ENCODE measurements at regions not wholly inside any gene's neighbourhood (a gene's known extent, or its start where the extent isn't known, plus 50 kb on each side); places are given as distances from the start of the nearest gene placed in this dataset.

DNA sequence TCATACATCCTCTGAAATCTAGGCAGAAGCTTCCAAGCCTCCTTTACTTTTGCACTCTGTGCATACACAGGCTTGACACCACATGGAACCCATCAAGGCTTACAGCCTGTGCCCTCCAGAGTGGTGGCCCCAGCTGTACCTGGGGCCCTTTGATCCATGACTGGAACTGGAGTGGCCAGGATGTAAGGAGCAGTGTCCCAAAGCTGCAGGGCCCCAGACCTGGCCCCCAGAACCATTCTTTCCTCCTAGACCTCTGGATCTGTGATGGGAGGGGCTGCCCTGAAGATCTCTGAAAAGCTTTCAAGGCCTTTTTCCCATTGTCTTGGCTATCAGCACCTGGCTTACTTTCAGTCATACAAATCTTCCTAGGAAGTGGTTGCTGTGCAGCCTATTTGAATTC is 63.1 kb upstream of the NOL4 start:
- no peaks in the 10 kb centered on the region for H3K36me3 ChIP-seq
- H3K4me3 ChIP-seq, result no peak overlapping the region
- no peaks in the 10 kb centered on the region for H3K4me1 ChIP-seq
- no peak for DNase-seq (ENCODE audit: low spot score in 2 of 2)
- TF ChIP-seq, protein P1, sequence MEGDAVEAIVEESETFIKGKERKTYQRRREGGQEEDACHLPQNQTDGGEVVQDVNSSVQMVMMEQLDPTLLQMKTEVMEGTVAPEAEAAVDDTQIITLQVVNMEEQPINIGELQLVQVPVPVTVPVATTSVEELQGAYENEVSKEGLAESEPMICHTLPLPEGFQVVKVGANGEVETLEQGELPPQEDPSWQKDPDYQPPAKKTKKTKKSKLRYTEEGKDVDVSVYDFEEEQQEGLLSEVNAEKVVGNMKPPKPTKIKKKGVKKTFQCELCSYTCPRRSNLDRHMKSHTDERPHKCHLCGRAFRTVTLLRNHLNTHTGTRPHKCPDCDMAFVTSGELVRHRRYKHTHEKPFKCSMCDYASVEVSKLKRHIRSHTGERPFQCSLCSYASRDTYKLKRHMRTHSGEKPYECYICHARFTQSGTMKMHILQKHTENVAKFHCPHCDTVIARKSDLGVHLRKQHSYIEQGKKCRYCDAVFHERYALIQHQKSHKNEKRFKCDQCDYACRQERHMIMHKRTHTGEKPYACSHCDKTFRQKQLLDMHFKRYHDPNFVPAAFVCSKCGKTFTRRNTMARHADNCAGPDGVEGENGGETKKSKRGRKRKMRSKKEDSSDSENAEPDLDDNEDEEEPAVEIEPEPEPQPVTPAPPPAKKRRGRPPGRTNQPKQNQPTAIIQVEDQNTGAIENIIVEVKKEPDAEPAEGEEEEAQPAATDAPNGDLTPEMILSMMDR (IDR thresholded peaks at IDR 0.05), result no peak
- TF ChIP-seq POLR2AphosphoS5 (IDR thresholded peaks at IDR 0.05) (no peak), POLR2A (IDR thresholded peaks at IDR 0.05) (no peak)
- intact Hi-C loops (cut with DNase I; ENCODE audit: low total_unique reads), result no loop called here
- H3K9me3 ChIP-seq, result peaks cover 4 to 11% of the 10 kb centered on the region in 2 donors
- no peak overlapping the region for H3K27ac ChIP-seq
- H3K27me3 ChIP-seq, result no peaks in the 10 kb centered on the region

DNA sequence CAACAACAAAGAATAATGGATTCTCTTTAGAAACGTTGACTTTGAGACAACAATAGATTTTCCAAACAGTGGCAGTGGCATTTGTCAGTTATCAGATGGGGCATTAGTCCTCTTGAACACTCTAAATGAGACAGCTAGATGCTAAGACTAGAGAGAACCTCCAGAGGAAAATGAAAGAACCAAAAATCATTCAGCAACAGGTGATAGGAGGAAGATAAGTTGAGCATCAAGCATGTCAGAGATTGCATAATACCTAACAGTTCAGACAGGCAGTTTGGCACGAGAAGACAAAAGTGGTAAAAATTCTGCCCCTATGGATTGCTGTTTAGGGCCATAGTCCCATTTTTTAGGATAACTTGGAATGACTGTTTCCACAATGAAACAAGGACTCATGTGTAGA is 67.9 kb upstream of the NOL4 start:
- intact Hi-C loops (cut with DNase I; ENCODE audit: low total_unique reads), result no loop called here
- TF ChIP-seq, protein P1 (IDR thresholded peaks at IDR 0.05), result no peak
- TF ChIP-seq POLR2AphosphoS5 (IDR thresholded peaks at IDR 0.05), result no peak
- TF ChIP-seq POLR2A (IDR thresholded peaks at IDR 0.05), result no peak
- peaks cover 0 to 7% of the 10 kb centered on the region in 2 donors for H3K9me3 ChIP-seq

DNA sequence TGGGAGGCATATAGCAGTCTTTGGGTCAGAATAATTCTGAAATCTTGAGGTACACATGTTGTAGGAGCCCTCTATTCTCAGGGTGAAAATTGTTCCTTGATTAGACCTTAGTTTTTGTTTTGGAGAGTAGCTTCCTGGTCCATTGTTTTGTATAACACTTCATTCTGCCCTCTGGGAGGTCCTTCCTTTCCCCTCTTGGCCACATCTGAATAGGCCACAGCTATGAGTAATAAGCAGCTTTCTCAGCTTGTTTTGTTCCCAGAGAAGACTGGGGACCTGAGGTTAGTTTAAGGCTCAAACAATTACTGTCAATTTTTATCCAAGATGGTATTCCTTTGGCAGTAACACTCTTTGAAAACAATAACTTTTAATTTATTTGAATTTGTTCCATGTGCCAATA is 72.6 kb upstream of the NOL4 start:
- no peak for DNase-seq (ENCODE audit: low spot score in 2 of 2)
- Histone ChIP-seq H3K9me3 (no peaks in the 10 kb centered on the region), H3K27ac (no peak overlapping the region), H3K36me3 (no peaks in the 10 kb centered on the region), H3K27me3 (no peaks in the 10 kb centered on the region), H3K4me3 (no peak overlapping the region), H3K4me1 (no peaks in the 10 kb centered on the region)
- intact Hi-C loops (cut with DNase I; ENCODE audit: low total_unique reads), result no loop called here
- TF ChIP-seq POLR2AphosphoS5 (IDR thresholded peaks at IDR 0.05) (no peak), POLR2A (IDR thresholded peaks at IDR 0.05) (no peak)
- TF ChIP-seq, protein P1 (IDR thresholded peaks at IDR 0.05), result no peak

More for the DNA sequence above, 67.9 kb upstream of the NOL4 start:
- H3K36me3 ChIP-seq, result no peaks in the 10 kb centered on the region
- H3K27ac ChIP-seq, result no peak overlapping the region
- DNase-seq (ENCODE audit: low spot score in 2 of 2), result no peak
- H3K4me3 ChIP-seq, result no peak overlapping the region
- H3K4me1 ChIP-seq, result no peaks in the 10 kb centered on the region
- H3K27me3 ChIP-seq, result no peaks in the 10 kb centered on the region

DNA sequence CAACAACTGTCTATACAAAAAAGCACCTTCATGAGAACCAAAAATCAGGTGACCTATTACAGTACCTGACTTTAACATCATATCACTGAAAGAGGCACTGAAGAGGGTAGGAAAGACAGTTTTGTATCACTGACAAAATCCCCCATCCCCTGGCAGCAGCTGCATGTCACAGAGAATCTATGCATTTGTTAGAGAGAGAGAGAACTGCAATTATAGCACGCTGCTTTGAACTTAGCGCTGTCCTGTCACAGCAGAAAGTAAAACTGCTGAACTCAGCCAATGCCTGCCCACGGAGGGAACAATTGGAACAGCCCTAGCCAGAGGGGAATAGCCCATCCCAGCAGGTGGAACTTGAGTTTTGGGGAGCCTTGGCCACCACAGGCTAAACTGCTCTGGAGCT is 75.1 kb upstream of the NOL4 start:
- Histone ChIP-seq H3K27ac (no peak overlapping the region), H3K9me3 (no peaks in the 10 kb centered on the region), H3K36me3 (no peaks in the 10 kb centered on the region), H3K4me1 (no peaks in the 10 kb centered on the region), H3K4me3 (no peak overlapping the region), H3K27me3 (no peaks in the 10 kb centered on the region)
- intact Hi-C loops (cut with DNase I; ENCODE audit: low total_unique reads), result no loop called here
- TF ChIP-seq POLR2AphosphoS5 (IDR thresholded peaks at IDR 0.05) (no peak), POLR2A (IDR thresholded peaks at IDR 0.05) (no peak)
- TF ChIP-seq, protein P1 (IDR thresholded peaks at IDR 0.05), result no peak
- no peak for DNase-seq (ENCODE audit: low spot score in 2 of 2)

DNA sequence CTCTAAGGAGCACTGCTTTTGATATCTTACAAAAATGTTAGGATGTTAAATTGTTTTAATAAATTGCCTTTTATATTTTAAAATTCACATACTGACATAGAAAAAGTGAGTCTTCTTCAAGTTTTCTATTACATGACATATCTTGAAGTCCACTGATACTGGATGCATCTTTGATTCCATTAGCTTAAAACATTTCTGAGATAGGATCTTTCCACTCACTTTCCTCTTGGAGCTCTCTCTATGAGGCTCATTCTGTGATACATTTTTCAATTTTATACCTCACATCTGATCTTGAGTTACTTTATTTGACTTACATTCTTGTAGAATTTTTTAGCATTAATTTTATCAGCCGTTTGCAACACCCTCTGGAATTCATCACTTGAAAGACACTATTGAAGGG is 86.8 kb upstream of the NOL4 start:
- no peak for TF ChIP-seq POLR2A (IDR thresholded peaks at IDR 0.05)
- TF ChIP-seq, protein P1 (IDR thresholded peaks at IDR 0.05), result no peak
- Histone ChIP-seq H3K4me1 (no peaks in the 10 kb centered on the region), H3K9me3 (no peaks in the 10 kb centered on the region), H3K36me3 (no peaks in the 10 kb centered on the region), H3K4me3 (no peak overlapping the region), H3K27ac (no peak overlapping the region), H3K27me3 (no peaks in the 10 kb centered on the region)
- DNase-seq (ENCODE audit: low spot score in 2 of 2), result no peak
- intact Hi-C loops (cut with DNase I; ENCODE audit: low total_unique reads), result no loop called here

Measured in breast epithelium (tissue), 4 donors.